SJSA1 (cell line): ENCODE measurements at regions not wholly inside any gene's neighbourhood (a gene's known extent, or its start where the extent isn't known, plus 50 kb on each side); places are given as distances from the start of the nearest gene placed in this dataset.
"Not testable (repeated sequence)": the region's sequence is repeated elsewhere in the genome, so short reads cannot be mapped to it uniquely, and the experiment has no call there.

Experiments used
- DNase-seq, 2 experiments: peaks; one replicate each; pipeline ENCODE4 v3.0.0-alpha.2; 2015 to 2020; ENCODE audit warnings: low spot score in 2 of 2, low read depth in 1 of 2
- H3K27ac ChIP-seq: fragments of 250-450 bp; sonication (Bioruptor Pico); 2 replicates; pipeline ENCODE4 v1.5.1; 2020; ENCODE audit warnings: mild to moderate bottlenecking, moderate library complexity
- H3K27me3 ChIP-seq: fragments of 250-450 bp; sonication (Bioruptor Pico); replicated peaks from 2 replicates; pipeline ENCODE4 v1.5.1; 2020; ENCODE audit warnings: mild to moderate bottlenecking, moderate library complexity
- H3K36me3 ChIP-seq: fragments of 250-450 bp; sonication (Bioruptor Pico); 2 replicates; pipeline ENCODE4 v1.5.1; 2020; ENCODE audit warnings: mild to moderate bottlenecking
- H3K4me1 ChIP-seq: fragments of 250-450 bp; sonication (Bioruptor Pico); replicated peaks from 2 replicates; pipeline ENCODE4 v1.6.1; 2021; ENCODE audit warnings: mild to moderate bottlenecking
- H3K4me3 ChIP-seq: fragments of 250-450 bp; sonication (Bioruptor Pico); 2 replicates; pipeline ENCODE4 v1.5.1; 2020; ENCODE audit warnings: mild to moderate bottlenecking
- H3K9me3 ChIP-seq: fragments of 250-450 bp; sonication (Bioruptor Pico); replicated peaks from 2 replicates; pipeline ENCODE4 v1.5.1; 2020; ENCODE audit warnings: mild to moderate bottlenecking

GRCh38 chr6:86065002-86065401, 422.3 kb upstream of the SYNCRIP start:
- not testable (repeated sequence) for DNase-seq, H3K4me3 ChIP-seq, H3K27me3 ChIP-seq, H3K36me3 ChIP-seq, H3K4me1 ChIP-seq, H3K27ac ChIP-seq, H3K9me3 ChIP-seq

GRCh38 chr6:86057293-86057980, 414.8 kb upstream of the SYNCRIP start:
- not testable (repeated sequence) for H3K4me1 ChIP-seq, H3K27me3 ChIP-seq, H3K36me3 ChIP-seq

GRCh38 chr6:86045038-86045437, 402.4 kb upstream of the SYNCRIP start:
- no peaks in the 10 kb centered on the region for H3K27me3 ChIP-seq
- no peak overlapping the region for H3K4me3 ChIP-seq
- H3K9me3 ChIP-seq: no peaks in the 10 kb centered on the region
- H3K27ac ChIP-seq: no peak overlapping the region
- no peak for DNase-seq
- H3K4me1 ChIP-seq: no peaks in the 10 kb centered on the region
- H3K36me3 ChIP-seq: no peaks in the 10 kb centered on the region

More at GRCh38 chr6:86057293-86057980, 414.8 kb upstream of the SYNCRIP start:
- not testable (repeated sequence) for DNase-seq, H3K27ac ChIP-seq, H3K4me3 ChIP-seq, H3K9me3 ChIP-seq

- no peaks in the 10 kb centered on the region for H3K36me3 ChIP-seq
- no peaks in the 10 kb centered on the region for H3K4me1 ChIP-seq
- 0 out of 2 replicates have a peak, but pooled peaks cover 3% of the 10 kb centered on the region for H3K27me3 ChIP-seq
- H3K9me3 ChIP-seq: no peaks in the 10 kb centered on the region
- H3K4me3 ChIP-seq: no peak overlapping the region
- no peak for DNase-seq
- H3K27ac ChIP-seq: no peak overlapping the region
These were observed 399.5 kb upstream of the SYNCRIP start for GRCh38 chr6:86042214-86042613.

- Histone ChIP-seq H3K27ac (no peak overlapping the region), H3K36me3 (no peaks in the 10 kb centered on the region), H3K4me1 (no peaks in the 10 kb centered on the region), H3K4me3 (no peak overlapping the region), H3K9me3 (no peaks in the 10 kb centered on the region), H3K27me3 (no peaks in the 10 kb centered on the region)
- DNase-seq: no peak
These were observed 389.0 kb upstream of the SYNCRIP start for GRCh38 chr6:86031713-86032112.

- H3K27ac ChIP-seq: no peak overlapping the region
- DNase-seq: no peak
- no peaks in the 10 kb centered on the region for H3K9me3 ChIP-seq
- no peaks in the 10 kb centered on the region for H3K36me3 ChIP-seq
- no peak overlapping the region for H3K4me3 ChIP-seq
- no peaks in the 10 kb centered on the region for H3K4me1 ChIP-seq
- H3K27me3 ChIP-seq: no peaks in the 10 kb centered on the region
These were observed 388.2 kb upstream of the SYNCRIP start for GRCh38 chr6:86030875-86031274.

- Histone ChIP-seq H3K27me3 (no peaks in the 10 kb centered on the region), H3K36me3 (no peaks in the 10 kb centered on the region), H3K9me3 (no peaks in the 10 kb centered on the region), H3K4me3 (no peak overlapping the region), H3K4me1 (no peaks in the 10 kb centered on the region), H3K27ac (no peak overlapping the region)
- DNase-seq: no peak
These were observed 386.1 kb upstream of the SYNCRIP start for GRCh38 chr6:86028776-86029175.

- H3K36me3 ChIP-seq, H3K4me1 ChIP-seq, H3K4me3 ChIP-seq, DNase-seq, H3K27me3 ChIP-seq, H3K9me3 ChIP-seq, H3K27ac ChIP-seq: not testable (repeated sequence)
These were observed 384.2 kb upstream of the SYNCRIP start for GRCh38 chr6:86026890-86027289.

- Histone ChIP-seq H3K4me3 (no peak overlapping the region), H3K27me3 (no peaks in the 10 kb centered on the region), H3K36me3 (no peaks in the 10 kb centered on the region), H3K27ac (no peak overlapping the region), H3K9me3 (no peaks in the 10 kb centered on the region), H3K4me1 (no peaks in the 10 kb centered on the region)
- DNase-seq: no peak
These were observed 374.6 kb upstream of the SYNCRIP start for GRCh38 chr6:86017236-86017635.

GRCh38 chr6:86016567-86016966, 373.9 kb upstream of the SYNCRIP start:
- Histone ChIP-seq H3K4me1 (no peaks in the 10 kb centered on the region), H3K27me3 (no peaks in the 10 kb centered on the region), H3K4me3 (no peak overlapping the region), H3K9me3 (no peaks in the 10 kb centered on the region), H3K36me3 (no peaks in the 10 kb centered on the region), H3K27ac (no peak overlapping the region)
- no peak for DNase-seq

GRCh38 chr6:86016077-86016476, 373.4 kb upstream of the SYNCRIP start:
- Histone ChIP-seq H3K4me1 (no peaks in the 10 kb centered on the region), H3K4me3 (no peak overlapping the region), H3K27ac (no peak overlapping the region), H3K27me3 (no peaks in the 10 kb centered on the region), H3K36me3 (no peaks in the 10 kb centered on the region), H3K9me3 (no peaks in the 10 kb centered on the region)
- DNase-seq: no peak

GRCh38 chr6:86012991-86013390, 370.3 kb upstream of the SYNCRIP start:
- H3K36me3 ChIP-seq, H3K9me3 ChIP-seq, H3K27me3 ChIP-seq, DNase-seq, H3K4me1 ChIP-seq, H3K4me3 ChIP-seq, H3K27ac ChIP-seq: not testable (repeated sequence)

- Histone ChIP-seq H3K4me1 (no peaks in the 10 kb centered on the region), H3K27ac (no peak overlapping the region), H3K9me3 (no peaks in the 10 kb centered on the region), H3K27me3 (no peaks in the 10 kb centered on the region), H3K36me3 (no peaks in the 10 kb centered on the region), H3K4me3 (no peak overlapping the region)
- DNase-seq: no peak
These were observed 368.5 kb upstream of the SYNCRIP start for GRCh38 chr6:86010915-86011786.

GRCh38 chr6:85997206-85997605, 354.5 kb upstream of the SYNCRIP start:
- Histone ChIP-seq H3K36me3 (no peaks in the 10 kb centered on the region), H3K4me1 (no peaks in the 10 kb centered on the region), H3K27me3 (no peaks in the 10 kb centered on the region), H3K27ac (no peak overlapping the region), H3K9me3 (no peaks in the 10 kb centered on the region), H3K4me3 (no peak overlapping the region)
- DNase-seq: no peak
